ENCODE measurements at regions not wholly inside any gene's neighbourhood (a gene's known extent, or its start where the extent isn't known, plus 50 kb on each side); places are given as distances from the start of the nearest gene placed in this dataset.
A peak's percentile ranks its signal among the peaks of the same experiment; 100 is the strongest.

- TF ChIP-seq CTCF (IDR thresholded peaks at IDR 0.05) (no peak), ZFX (IDR thresholded peaks at IDR 0.05; ENCODE audit: borderline replicate concordance) (no peak)
Measured at GRCh38 chr2:83233781-83234180, 1225.3 kb downstream of the SUCLG1 start.

GRCh38 chr2:83233326-83233725, 1225.8 kb downstream of the SUCLG1 start:
- TF ChIP-seq ZFX (IDR thresholded peaks at IDR 0.05; ENCODE audit: borderline replicate concordance) (no peak), CTCF (IDR thresholded peaks at IDR 0.05) (no peak)
- no peak overlapping the region for H3K27ac ChIP-seq

More at GRCh38 chr2:83233781-83234180, 1225.3 kb downstream of the SUCLG1 start:
- H3K27ac ChIP-seq = no peak overlapping the region

GRCh38 chr2:83229443-83229842, 1229.6 kb downstream of the SUCLG1 start:
- TF ChIP-seq CTCF (IDR thresholded peaks at IDR 0.05) (no peak), ZFX (IDR thresholded peaks at IDR 0.05; ENCODE audit: borderline replicate concordance) (no peak)
- H3K27ac ChIP-seq = no peak overlapping the region

GRCh38 chr2:83224591-83225200, 1234.4 kb downstream of the SUCLG1 start:
- no peak overlapping the region for H3K27ac ChIP-seq
- TF ChIP-seq CTCF (IDR thresholded peaks at IDR 0.05) (no peak), ZFX (IDR thresholded peaks at IDR 0.05; ENCODE audit: borderline replicate concordance) (no peak)

- H3K27ac ChIP-seq = no peak overlapping the region
- TF ChIP-seq ZFX (IDR thresholded peaks at IDR 0.05; ENCODE audit: borderline replicate concordance) = no peak
- no peak for TF ChIP-seq CTCF (IDR thresholded peaks at IDR 0.05)
Measured at GRCh38 chr2:83221258-83221657, 1237.8 kb downstream of the SUCLG1 start.

GRCh38 chr2:83217854-83218253, 1241.2 kb downstream of the SUCLG1 start:
- H3K27ac ChIP-seq = no peak overlapping the region
- TF ChIP-seq CTCF (IDR thresholded peaks at IDR 0.05) (no peak), ZFX (IDR thresholded peaks at IDR 0.05; ENCODE audit: borderline replicate concordance) (no peak)

- H3K27ac ChIP-seq = no peak overlapping the region
- TF ChIP-seq ZFX (IDR thresholded peaks at IDR 0.05; ENCODE audit: borderline replicate concordance) (no peak), CTCF (IDR thresholded peaks at IDR 0.05) (peak; percentile 77)
Measured at GRCh38 chr2:83196225-83196624, 1262.9 kb downstream of the SUCLG1 start.

Data from 22Rv1 (cell line).